Breast epithelium (tissue), 4 donors: ENCODE measurements at regions not wholly inside any gene's neighbourhood (a gene's known extent, or its start where the extent isn't known, plus 50 kb on each side); places are given as distances from the start of the nearest gene placed in this dataset.

ENCODE experiments used
- DNase-seq, 2 donors: peaks; one replicate each; pipeline ENCODE4 v3.0.0-alpha.2; 2019; ENCODE audit warnings: low spot score in 2 of 2
- H3K27ac ChIP-seq, 2 donors: fragments of 200-600 bp; sonication (generic) in 1 of 2; one replicate each; pipeline ENCODE4 v1.5.1; 2016 to 2019; ENCODE audit warnings: mild to moderate bottlenecking in 1 of 2
- H3K27me3 ChIP-seq, 2 donors: fragments of 200-600 bp; sonication (generic) in 1 of 2; one replicate each; pipeline versions ENCODE4 v1.5.1 to v1.6.0; 2017 to 2019; ENCODE audit warnings: control low read depth in 1 of 2, mild to moderate bottlenecking in 1 of 2
- H3K36me3 ChIP-seq: fragments of 200-600 bp; one replicate; pipeline ENCODE4 v1.5.1; 2019
- H3K4me1 ChIP-seq, 2 donors: fragments of 200-600 bp; sonication (generic); one replicate each; pipeline ENCODE4 v1.5.1; 2016 to 2019; ENCODE audit warnings: control low read depth in 1 of 2
- H3K4me3 ChIP-seq, 3 donors: fragments of 200-600 bp; sonication (generic); 1 replicate in 2 of 3; 2 replicates in 1 of 3; pipeline ENCODE4 v1.5.1; 2016 to 2019; ENCODE audit warnings: mild to moderate bottlenecking in 3 of 3, moderate library complexity in 2 of 3
- H3K9me3 ChIP-seq, 2 donors: fragments of 200-600 bp; sonication (generic) in 1 of 2; one replicate each; pipeline ENCODE4 v1.5.1; 2016 to 2019; ENCODE audit warnings: control low read depth in 1 of 2
- CTCF ChIP-seq, 3 donors: fragments of 450-650 bp; IDR thresholded peaks; one replicate each; pipeline ENCODE4 v1.5.1; 2016 to 2017; ENCODE audit warnings: antibody characterized with exemption in 3 of 3, mild to moderate bottlenecking in 3 of 3, moderate library complexity in 3 of 3
- POLR2A ChIP-seq: fragments of 450-650 bp; IDR thresholded peaks from one replicate; pipeline ENCODE4 v1.6.1; 2016; ENCODE audit warnings: antibody characterized with exemption, mild to moderate bottlenecking, moderate library complexity
- POLR2AphosphoS5 ChIP-seq, 3 donors: sonication (generic); formaldehyde crosslinking; IDR thresholded peaks; one replicate each; pipeline ENCODE4 v1.6.1; 2017; ENCODE audit warnings: antibody characterized with exemption in 3 of 3
- intact Hi-C: fragments of 100-400 bp; cut with DNase I; formaldehyde crosslinking; loops from one replicate; pipeline ENCODE4 v1.15.1; 2023; ENCODE audit warnings: low total_unique reads

- intact Hi-C loops: no loop called here
- no peaks in the 10 kb centered on the region for H3K4me1 ChIP-seq
- TF ChIP-seq POLR2A: no peak
- TF ChIP-seq CTCF (IDR thresholded peaks at IDR 0.05): no peak
- TF ChIP-seq POLR2AphosphoS5 (IDR thresholded peaks at IDR 0.05): no peak
- H3K27me3 ChIP-seq: no peaks in the 10 kb centered on the region
- no peaks in the 10 kb centered on the region for H3K36me3 ChIP-seq
- H3K4me3 ChIP-seq: no peak overlapping the region
- no peak for DNase-seq
- H3K9me3 ChIP-seq: no peaks in the 10 kb centered on the region
- no peak overlapping the region for H3K27ac ChIP-seq
Measured at GRCh38 chr1:55990007-55990406, 589.4 kb downstream of the PLPP3 start.

GRCh38 chr1:55988963-55989452 lies 590.4 kb downstream of the PLPP3 start:
- no peaks in the 10 kb centered on the region for H3K9me3 ChIP-seq
- no peaks in the 10 kb centered on the region for H3K4me1 ChIP-seq
- no peak for DNase-seq
- no peaks in the 10 kb centered on the region for H3K36me3 ChIP-seq
- intact Hi-C loops: no loop called here
- H3K27me3 ChIP-seq: no peaks in the 10 kb centered on the region
- no peak for TF ChIP-seq POLR2AphosphoS5 (IDR thresholded peaks at IDR 0.05)
- TF ChIP-seq POLR2A: no peak
- TF ChIP-seq CTCF (IDR thresholded peaks at IDR 0.05): no peak
- no peak overlapping the region for H3K27ac ChIP-seq
- no peak overlapping the region for H3K4me3 ChIP-seq

- no peaks in the 10 kb centered on the region for H3K36me3 ChIP-seq
- no peaks in the 10 kb centered on the region for H3K4me1 ChIP-seq
- H3K27me3 ChIP-seq: no peaks in the 10 kb centered on the region
- DNase-seq: no peak
- TF ChIP-seq CTCF (IDR thresholded peaks at IDR 0.05) (no peak), POLR2AphosphoS5 (IDR thresholded peaks at IDR 0.05) (no peak), POLR2A (no peak)
- H3K4me3 ChIP-seq: no peak overlapping the region
- H3K27ac ChIP-seq: peak overlapping the region; percentile 1 to 23
- intact Hi-C loops: no loop called here
- no peaks in the 10 kb centered on the region for H3K9me3 ChIP-seq
Measured at GRCh38 chr1:55987491-55988249, 591.7 kb downstream of the PLPP3 start.

- no peaks in the 10 kb centered on the region for H3K27me3 ChIP-seq
- H3K4me3 ChIP-seq: no peak overlapping the region
- no peaks in the 10 kb centered on the region for H3K9me3 ChIP-seq
- TF ChIP-seq CTCF (IDR thresholded peaks at IDR 0.05): no peak
- no peak for TF ChIP-seq POLR2AphosphoS5 (IDR thresholded peaks at IDR 0.05)
- TF ChIP-seq POLR2A: no peak
- no peak for DNase-seq
- intact Hi-C loops: no loop called here
- no peaks in the 10 kb centered on the region for H3K4me1 ChIP-seq
- H3K36me3 ChIP-seq: no peaks in the 10 kb centered on the region
- H3K27ac ChIP-seq: no peak overlapping the region
Measured at GRCh38 chr1:55986003-55986402, 593.4 kb downstream of the PLPP3 start.

- peaks cover 4% of the 10 kb centered on the region for H3K36me3 ChIP-seq
- no peak for DNase-seq
- TF ChIP-seq POLR2A (no peak), POLR2AphosphoS5 (IDR thresholded peaks at IDR 0.05) (no peak), CTCF (IDR thresholded peaks at IDR 0.05) (no peak)
- peaks cover 0 to 5% of the 10 kb centered on the region in 2 donors for H3K9me3 ChIP-seq
- H3K4me3 ChIP-seq: no peak overlapping the region
- H3K27ac ChIP-seq: no peak overlapping the region
- intact Hi-C loops: no loop called here
- no peaks in the 10 kb centered on the region for H3K27me3 ChIP-seq
- H3K4me1 ChIP-seq: no peaks in the 10 kb centered on the region
Measured at GRCh38 chr1:55981010-55981650, 598.2 kb downstream of the PLPP3 start.
